H9 (cell line): ENCODE measurements at regions not wholly inside any gene's neighbourhood (a gene's known extent, or its start where the extent isn't known, plus 50 kb on each side); places are given as distances from the start of the nearest gene placed in this dataset.

ENCODE experiments used
- DNase-seq: peaks from one replicate; pipeline ENCODE4 v3.0.0-alpha.2; 2017
- H2AFZ ChIP-seq: one replicate; pipeline ENCODE4 v1.6.1; 2013; ENCODE audit warnings: mild to moderate bottlenecking, low read length, control low read depth, moderate library complexity
- H2AK5ac ChIP-seq: 2 replicates; pipeline ENCODE4 v1.6.1; 2013; ENCODE audit warnings: low read length, control low read depth, mixed read lengths; ENCODE audit not compliant: insufficient read length
- H2BK120ac ChIP-seq: one replicate; pipeline ENCODE4 v1.6.1; 2013; ENCODE audit warnings: low read depth, mild to moderate bottlenecking, low read length, control low read depth, inconsistent platforms; ENCODE audit not compliant: poor library complexity, severe bottlenecking
- H2BK12ac ChIP-seq: 2 replicates; pipeline ENCODE4 v1.6.1; 2013; ENCODE audit warnings: low read length, control low read depth, mixed read lengths, low read depth; ENCODE audit not compliant: insufficient read length
- H2BK15ac ChIP-seq: 2 replicates; pipeline ENCODE4 v1.6.1; 2013; ENCODE audit warnings: low read depth, low read length, control low read depth
- H2BK20ac ChIP-seq: one replicate; pipeline ENCODE4 v1.6.1; 2013; ENCODE audit warnings: low read depth, mild to moderate bottlenecking, low read length, control low read depth, inconsistent platforms; ENCODE audit not compliant: poor library complexity, severe bottlenecking
- H2BK5ac ChIP-seq: 2 replicates; pipeline ENCODE4 v1.6.1; 2013; ENCODE audit warnings: low read length, control low read depth, mixed read lengths; ENCODE audit not compliant: insufficient read length
- H3K14ac ChIP-seq: 2 replicates; pipeline ENCODE4 v1.6.1; 2013; ENCODE audit warnings: low read length, control low read depth; ENCODE audit not compliant: insufficient read depth
- H3K18ac ChIP-seq: 2 replicates; pipeline ENCODE4 v1.6.1; 2013; ENCODE audit warnings: low read depth, mild to moderate bottlenecking, mixed read lengths, low read length, control low read depth; ENCODE audit not compliant: insufficient read length
- H3K23ac ChIP-seq: 2 replicates; pipeline ENCODE4 v1.6.1; 2013; ENCODE audit warnings: low read length, control low read depth, mixed read lengths, low read depth; ENCODE audit not compliant: insufficient read length
- H3K23me2 ChIP-seq: 2 replicates; pipeline ENCODE4 v1.6.1; 2013; ENCODE audit warnings: low read depth, mild to moderate bottlenecking, mixed read lengths, low read length, control low read depth; ENCODE audit not compliant: insufficient read length, poor library complexity, severe bottlenecking
- H3K27ac ChIP-seq: 2 replicates; pipeline ENCODE4 v1.5.1; 2013; ENCODE audit warnings: low read length, control low read depth, mixed read lengths, low read depth; ENCODE audit not compliant: insufficient read length
- H3K27me3 ChIP-seq: 2 replicates; pipeline ENCODE4 v1.6.1; 2013; ENCODE audit warnings: low read length, control low read depth, inconsistent platforms; ENCODE audit not compliant: insufficient read depth
- H3K4ac ChIP-seq: 2 replicates; pipeline ENCODE4 v1.6.1; 2013; ENCODE audit warnings: low read depth, mild to moderate bottlenecking, control low read depth, inconsistent platforms, low read length, moderate library complexity
- H3K4me1 ChIP-seq: 2 replicates; pipeline ENCODE4 v1.6.1; 2013; ENCODE audit warnings: low read length, control low read depth, inconsistent platforms; ENCODE audit not compliant: insufficient read depth
- H3K4me2 ChIP-seq: 2 replicates; pipeline ENCODE4 v1.6.1; 2013; ENCODE audit warnings: low read length, control low read depth, mixed read lengths; ENCODE audit not compliant: insufficient read length, insufficient read depth
- H3K56ac ChIP-seq: 2 replicates; pipeline ENCODE4 v1.6.1; 2013; ENCODE audit warnings: low read depth, mild to moderate bottlenecking, mixed read lengths, low read length, control low read depth; ENCODE audit not compliant: insufficient read length
- H3K79me1 ChIP-seq: 2 replicates; pipeline ENCODE4 v1.6.1; 2013; ENCODE audit warnings: low read depth, mild to moderate bottlenecking, moderate library complexity, low read length, control low read depth, inconsistent platforms; ENCODE audit not compliant: insufficient read depth, poor library complexity, severe bottlenecking
- H3K79me2 ChIP-seq: 2 replicates; pipeline ENCODE4 v1.6.1; 2013; ENCODE audit warnings: low read length, control low read depth, inconsistent platforms; ENCODE audit not compliant: insufficient read depth
- H3K9ac ChIP-seq: 2 replicates; pipeline ENCODE4 v1.6.1; 2013; ENCODE audit warnings: low read length, control low read depth, mixed read lengths; ENCODE audit not compliant: insufficient read length; ENCODE audit errors: extremely low read depth
- H3K9me3 ChIP-seq: one replicate; pipeline ENCODE4 v1.6.1; 2013; ENCODE audit warnings: low read depth, low read length, inconsistent platforms; ENCODE audit not compliant: control insufficient read depth
- H3T11ph ChIP-seq: one replicate; pipeline ENCODE4 v1.6.1; 2013; ENCODE audit warnings: mild to moderate bottlenecking, low read length, control low read depth, inconsistent platforms
- H4K20me1 ChIP-seq: one replicate; pipeline ENCODE4 v1.6.1; 2013; ENCODE audit not compliant: control insufficient read depth, insufficient read length, insufficient read depth
- H4K5ac ChIP-seq: 2 replicates; pipeline ENCODE4 v1.6.1; 2013; ENCODE audit warnings: low read depth, mild to moderate bottlenecking, mixed read lengths, low read length, control low read depth; ENCODE audit not compliant: insufficient read length
- H4K8ac ChIP-seq: replicated peaks from 2 replicates; pipeline ENCODE4 v1.6.1; 2013; ENCODE audit warnings: low read length, control low read depth, mixed read lengths, low read depth; ENCODE audit not compliant: insufficient read length
- H4K91ac ChIP-seq: 2 replicates; pipeline ENCODE4 v1.6.1; 2013; ENCODE audit warnings: low read depth, mild to moderate bottlenecking, moderate library complexity, mixed read lengths, low read length, control low read depth; ENCODE audit not compliant: insufficient read length
- H3K27ac Mint-ChIP-seq, 3 experiments: 2 replicates in 2 of 3; 3 replicates in 1 of 3; pipeline ENCODE4 v1.8.0; 2020 to 2021; ENCODE audit warnings: mixed read lengths in 3 of 3, mild to moderate bottlenecking in 1 of 3, moderate library complexity in 1 of 3
- H3K27me3 Mint-ChIP-seq: 2 replicates; pipeline ENCODE4 v1.8.0; 2021; ENCODE audit warnings: low read depth, mild to moderate bottlenecking, moderate library complexity, mixed read lengths
- H3K36me3 Mint-ChIP-seq, 3 experiments: 2 replicates in 2 of 3; 3 replicates in 1 of 3; pipeline ENCODE4 v1.8.0; 2020 to 2021; ENCODE audit warnings: low read depth in 3 of 3, mixed read lengths in 3 of 3; ENCODE audit not compliant: insufficient read depth in 1 of 3
- H3K4me1 Mint-ChIP-seq, 2 experiments: 2 replicates each; pipeline ENCODE4 v1.8.0; 2020; ENCODE audit warnings: mixed read lengths in 2 of 2
- H3K4me3 Mint-ChIP-seq, 2 experiments: 2 replicates in 1 of 2; 3 replicates in 1 of 2; pipeline ENCODE4 v1.8.0; 2020 to 2021; ENCODE audit warnings: mild to moderate bottlenecking in 2 of 2, mixed read lengths in 2 of 2, moderate library complexity in 1 of 2
- H3K9me3 Mint-ChIP-seq, 2 experiments: 2 replicates in 1 of 2; 3 replicates in 1 of 2; pipeline ENCODE4 v1.8.0; 2020; ENCODE audit warnings: mild to moderate bottlenecking in 2 of 2, mixed read lengths in 2 of 2, moderate library complexity in 1 of 2
- CTCF ChIP-seq: fragments of 200-600 bp; sonication (generic); conservative IDR thresholded peaks from 3 replicates; pipeline ENCODE4 v1.8.0; 2021; ENCODE audit warnings: antibody characterized with exemption, mild to moderate bottlenecking
- WGBS: extraction: QIAGEN DNeasy Blood & Tissue Kit; methylation state at CpG from one replicate; pipeline ENCODE4 v1.1.7; 2013; ENCODE audit warnings: missing lambda C conversion rate, low lambda C conversion rate, mixed read lengths; ENCODE audit not compliant: insufficient read length; ENCODE audit errors: extremely low coverage; 5-methylcytosine and 5-hydroxymethylcytosine counted together

GRCh38 chr7:53397911-53398310 is 362.5 kb downstream of the POM121L12 start:
- no peak overlapping the region for H3K27ac ChIP-seq
- no peaks in the 10 kb centered on the region for H3K4me1 ChIP-seq
- no peak overlapping the region for H4K91ac ChIP-seq
- H3T11ph ChIP-seq, result no peak overlapping the region
- H2BK5ac ChIP-seq, result no peak overlapping the region
- Mint-ChIP-seq H3K4me3 (no peak overlapping the region), H3K27ac (no peak overlapping the region), H3K27me3 (no peaks in the 10 kb centered on the region), H3K4me1 (no peaks in the 10 kb centered on the region), H3K36me3 (no peaks in the 10 kb centered on the region; a peak in 1 of 7 replicates), H3K9me3 (peaks cover 0 to 2% of the 10 kb centered on the region in 2 experiments; a peak in 3 of 5 replicates)
- H3K23me2 ChIP-seq, result no peaks in the 10 kb centered on the region
- no peak overlapping the region for H3K18ac ChIP-seq
- no peak overlapping the region for H3K4ac ChIP-seq
- no peak overlapping the region for H3K9ac ChIP-seq
- H3K79me2 ChIP-seq, result no peaks in the 10 kb centered on the region
- no peak overlapping the region for H3K23ac ChIP-seq
- no peak overlapping the region for H3K56ac ChIP-seq
- H3K79me1 ChIP-seq, result no peaks in the 10 kb centered on the region
- H4K5ac ChIP-seq, result no peak overlapping the region
- no peak for DNase-seq
- H2BK120ac ChIP-seq, result no peak overlapping the region
- no peak overlapping the region for H2AK5ac ChIP-seq
- no peaks in the 10 kb centered on the region for H4K20me1 ChIP-seq
- H2AFZ ChIP-seq, result no peak overlapping the region
- H3K9me3 ChIP-seq, result no peaks in the 10 kb centered on the region
- no CpG with 5 or more reads among the region's 2 CpGs for WGBS
- no peaks in the 10 kb centered on the region for H3K27me3 ChIP-seq
- no peak overlapping the region for H2BK15ac ChIP-seq
- H2BK12ac ChIP-seq, result no peak overlapping the region
- H2BK20ac ChIP-seq, result no peak overlapping the region
- H3K4me2 ChIP-seq, result no peak overlapping the region
- H4K8ac ChIP-seq, result no peak overlapping the region
- no peak for TF ChIP-seq CTCF
- no peak overlapping the region for H3K14ac ChIP-seq
